KBM-7 (cell line): ENCODE measurements at regions not wholly inside any gene's neighbourhood (a gene's known extent, or its start where the extent isn't known, plus 50 kb on each side); places are given as distances from the start of the nearest gene placed in this dataset.

Experiments
- DNase-seq: peaks from one replicate; pipeline ENCODE4 v3.0.0-alpha.2; 2015
- in situ Hi-C: fragments of 300-500 bp; cut with MboI; formaldehyde crosslinking; loops from 2 replicates; pipeline ENCODE4 v1.14.3; 2020; ENCODE audit warnings: low sequenced_read_pairs, low pct_unique_long_range_greater_than_20kb, mixed read lengths

DNA sequence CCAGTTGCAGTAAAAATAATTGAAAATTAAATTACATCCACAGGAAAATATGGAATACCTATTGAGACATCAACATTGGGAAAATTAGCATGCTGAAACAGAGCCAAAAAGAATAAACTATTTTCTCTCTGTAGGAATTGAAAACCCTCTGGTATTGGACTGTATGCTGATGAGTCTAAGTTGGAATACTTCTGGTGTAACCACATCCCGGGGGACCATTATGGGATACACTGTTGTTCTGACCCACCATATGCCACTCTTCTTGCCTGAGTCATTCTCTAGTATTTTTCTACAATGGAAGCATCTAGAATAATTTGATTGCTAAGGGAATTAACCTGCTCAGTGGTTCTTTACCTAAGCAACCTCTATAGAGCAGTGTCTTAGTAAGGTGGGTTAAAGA, 640.7 kb upstream of the AGA start:
- in situ Hi-C loops = no loop called here
- no peak for DNase-seq

DNA sequence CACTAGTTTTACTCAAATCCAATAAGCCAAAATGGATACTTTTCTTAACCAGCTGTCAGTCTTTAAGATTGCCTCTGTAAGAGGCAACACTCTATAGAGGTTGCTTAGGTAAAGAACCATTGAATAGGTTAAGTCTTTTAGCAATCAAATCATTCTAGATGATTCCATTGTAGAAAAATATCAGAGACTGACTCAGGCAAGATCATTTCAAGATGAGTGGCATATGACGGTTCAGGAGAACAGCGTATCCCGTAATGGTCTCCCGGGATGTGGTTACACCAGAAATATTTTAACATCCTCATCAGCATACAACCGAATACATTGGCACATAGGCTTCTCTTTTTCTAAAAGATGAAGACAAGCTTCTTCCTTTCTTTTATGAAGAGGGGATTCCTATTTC, 641.7 kb upstream of the AGA start:
- in situ Hi-C loops = no loop called here
- DNase-seq = no peak

DNA sequence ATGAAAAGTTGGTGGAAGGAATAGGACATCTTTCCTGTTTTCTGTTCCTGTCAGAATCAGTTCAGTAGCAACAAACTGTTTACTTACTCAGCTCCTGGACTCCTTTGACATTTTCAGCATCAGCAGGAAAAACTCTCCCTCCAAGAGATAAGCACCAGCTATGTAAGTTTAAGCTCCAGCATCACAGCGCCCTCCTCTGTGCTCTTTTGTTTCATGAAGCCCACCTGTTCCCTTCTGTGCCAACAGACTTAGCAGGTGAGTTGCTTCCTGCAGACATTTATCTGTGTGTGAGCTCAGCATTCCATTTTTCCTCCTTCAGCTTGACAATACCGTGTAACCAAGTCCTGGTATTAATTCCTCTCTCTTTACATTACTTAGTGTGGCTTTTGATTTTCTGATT, 644.1 kb upstream of the AGA start:
- in situ Hi-C loops = no loop called here
- DNase-seq = no peak

DNA sequence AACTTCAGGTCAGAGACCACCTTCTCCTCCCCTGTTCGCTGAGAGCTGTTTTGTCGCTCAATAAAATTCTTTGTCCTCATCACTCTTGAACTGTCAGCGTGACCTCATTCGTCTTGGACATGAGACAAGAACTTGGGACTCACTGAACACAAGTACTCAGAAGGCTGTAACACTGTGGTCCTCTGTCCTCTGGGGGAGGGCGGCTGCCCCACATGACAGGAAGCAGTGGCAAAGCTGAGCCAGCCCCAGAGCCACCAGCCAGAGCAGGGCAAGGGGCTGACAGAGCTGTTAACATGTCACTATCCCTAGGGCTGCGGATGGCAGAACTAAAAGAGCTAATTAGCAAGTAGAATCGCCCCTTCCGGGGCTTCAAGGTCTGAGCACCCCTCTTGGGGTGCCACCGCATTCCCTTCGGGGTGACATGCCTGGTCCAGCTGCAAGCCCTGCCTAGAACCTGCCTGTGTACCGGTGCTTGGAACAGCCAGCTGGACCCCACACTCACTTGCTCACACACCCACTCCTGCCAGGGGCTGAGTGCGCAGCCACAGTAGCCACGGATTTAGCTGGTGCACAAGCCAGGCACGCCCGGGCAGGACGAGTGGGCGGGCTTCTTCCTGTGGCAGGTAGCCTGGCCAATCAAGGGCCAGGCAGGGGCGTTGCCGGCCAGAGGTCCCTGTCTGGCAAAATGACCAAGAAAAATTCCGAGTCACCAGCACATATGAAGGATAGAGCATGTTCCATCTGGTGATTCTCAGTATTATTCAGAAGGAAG, 648.6 kb upstream of the AGA start:
- in situ Hi-C loops = no loop called here
- DNase-seq = no peak

DNA sequence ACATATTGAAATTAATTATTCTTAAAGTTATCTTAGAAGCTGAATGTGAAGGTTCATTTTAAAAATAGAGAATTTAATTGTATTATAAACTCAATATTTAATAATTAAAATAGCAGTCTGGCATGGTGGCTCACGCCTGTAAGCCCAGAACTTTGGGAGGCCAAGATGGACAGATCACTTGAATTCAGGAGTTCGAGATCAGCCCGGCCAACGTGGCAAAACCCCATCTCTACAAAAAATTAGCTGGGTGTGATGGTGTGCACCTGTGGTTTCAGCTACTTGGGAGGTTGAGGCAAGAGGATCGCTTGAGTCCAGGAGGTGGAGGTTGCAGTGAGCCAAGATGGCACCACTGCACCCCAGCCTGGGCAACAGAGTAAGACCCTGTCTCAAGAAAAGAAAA, 659.9 kb upstream of the AGA start:
- in situ Hi-C loops = no loop called here
- no peak for DNase-seq

DNA sequence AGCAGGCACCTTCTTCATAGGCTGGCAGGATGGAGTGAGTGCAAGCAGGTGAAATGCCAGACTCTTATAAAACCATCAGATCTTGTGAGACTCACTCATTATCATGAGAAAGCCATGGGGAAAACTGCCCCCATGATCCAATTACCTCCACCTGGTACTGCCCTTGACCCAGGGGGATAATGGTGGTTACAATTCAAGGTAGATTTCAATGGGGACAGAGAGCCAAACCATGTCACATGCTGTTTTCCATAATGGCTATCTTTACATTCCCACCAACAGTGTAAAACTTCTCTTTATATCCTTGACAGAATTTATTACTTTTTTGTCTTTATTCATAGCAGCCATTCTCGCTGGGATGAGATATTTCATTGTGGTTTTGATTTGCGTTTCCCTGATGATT, 663.0 kb upstream of the AGA start:
- in situ Hi-C loops = no loop called here
- DNase-seq = no peak

DNA sequence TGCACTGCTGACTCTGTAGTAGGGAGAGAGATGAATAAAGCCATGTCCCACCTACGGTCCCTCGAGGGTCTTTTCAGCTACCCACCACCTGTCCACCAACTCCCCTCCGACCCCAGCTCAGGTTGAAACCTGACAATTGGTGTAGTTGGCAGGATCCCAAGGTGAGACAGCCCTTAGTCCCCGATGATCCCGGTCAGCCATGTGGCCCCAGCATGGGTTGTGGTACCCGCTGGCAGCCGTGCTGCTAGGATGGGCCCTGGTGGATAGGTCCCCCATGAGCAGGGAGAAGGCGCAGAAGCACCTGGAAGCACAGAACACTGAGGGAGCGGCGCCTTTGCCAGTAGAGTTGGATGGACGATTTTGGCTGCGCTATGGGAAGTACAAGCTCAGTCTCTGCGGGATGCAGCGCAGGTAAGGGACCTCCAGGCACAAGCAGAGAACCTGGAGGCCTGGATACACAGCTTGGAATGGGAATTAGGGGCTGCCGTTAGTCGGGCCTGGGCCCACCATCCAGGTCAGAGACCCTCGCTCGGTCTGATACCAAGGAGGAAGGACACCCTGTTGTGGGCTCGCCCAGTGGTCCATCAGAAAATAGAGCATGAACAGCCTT, 694.6 kb upstream of the AGA start:
- no peak for DNase-seq
- in situ Hi-C loops = no loop called here

DNA sequence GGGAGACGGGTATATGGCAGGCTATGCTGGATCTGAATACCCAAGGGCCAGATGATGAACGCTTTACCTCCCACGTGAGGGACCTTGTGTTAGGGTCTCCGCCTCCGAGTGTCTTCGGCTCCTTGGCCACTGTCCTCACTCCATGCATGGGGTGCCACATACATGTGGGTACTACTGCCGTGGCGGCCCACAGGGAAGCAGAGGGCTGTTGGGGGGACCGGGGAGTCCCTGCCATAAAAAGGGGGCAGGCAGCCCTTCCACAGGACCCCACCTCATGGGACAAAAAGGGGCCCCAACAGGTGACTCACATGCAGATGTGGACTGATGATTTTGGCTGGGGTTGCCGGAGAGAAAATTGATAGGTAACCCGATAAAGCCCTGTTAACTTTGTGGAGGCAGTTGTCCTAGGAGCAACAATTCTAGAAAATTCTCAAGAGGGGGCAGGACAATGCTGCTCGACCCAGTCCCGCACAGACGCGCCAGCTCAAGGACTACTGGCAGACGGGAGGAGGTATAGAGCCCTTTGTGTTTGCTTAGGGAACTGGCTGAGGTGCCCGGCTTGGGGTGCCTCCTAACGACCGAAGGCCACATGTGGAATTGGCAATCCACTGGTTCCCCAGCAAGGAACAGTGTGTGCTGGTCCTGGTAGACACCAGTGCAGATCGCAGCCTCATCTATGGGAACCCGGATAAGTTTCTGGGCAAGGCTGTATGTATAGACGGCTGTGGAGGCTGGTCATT, 695.7 kb upstream of the AGA start:
- no peak for DNase-seq
- in situ Hi-C loops = no loop called here

DNA sequence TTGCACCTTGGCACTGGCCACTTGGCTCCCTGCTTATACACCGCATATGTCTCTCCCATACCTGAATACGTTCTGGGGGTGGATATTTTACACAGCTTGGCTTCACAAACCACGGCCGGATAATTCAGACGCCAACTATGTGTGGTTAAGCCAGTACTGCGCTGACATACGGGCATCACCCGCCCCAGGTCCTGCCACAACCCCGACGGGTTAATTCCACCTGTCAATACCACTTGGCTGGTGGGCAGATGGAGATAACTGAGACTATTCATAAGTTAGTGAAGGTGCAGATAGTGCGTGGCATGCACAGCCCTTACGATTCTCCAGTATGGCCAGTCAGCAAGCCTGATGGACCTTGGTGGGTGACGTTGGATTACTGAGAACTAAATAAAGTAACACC, 696.3 kb upstream of the AGA start:
- in situ Hi-C loops = no loop called here

DNA sequence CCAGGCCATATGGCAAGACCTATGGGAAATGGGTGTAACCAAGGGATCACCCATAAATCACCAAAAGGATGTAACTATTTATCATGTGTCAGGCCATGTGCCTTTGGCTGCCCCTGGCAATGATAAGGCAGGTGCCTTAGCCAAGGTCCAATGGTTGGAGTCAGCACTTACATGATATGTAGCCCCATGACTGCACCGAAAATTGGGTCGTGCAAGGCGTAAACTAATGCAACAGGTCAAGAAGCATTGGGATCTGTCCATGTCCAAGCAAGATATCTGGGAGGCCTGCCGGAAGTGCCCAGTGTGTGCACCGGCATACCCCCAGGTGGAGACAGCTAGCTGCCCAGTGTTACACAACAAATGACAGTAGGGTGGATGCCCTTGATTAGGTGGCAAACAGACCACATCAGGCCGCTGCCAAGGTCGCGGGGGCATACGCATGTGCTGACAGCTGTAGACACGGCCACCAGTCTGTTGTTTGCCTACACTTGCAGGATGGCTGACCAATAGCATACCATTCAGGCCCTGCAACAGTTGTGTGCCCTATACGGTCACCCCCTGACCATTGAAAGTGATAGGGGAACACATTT, 698.2 kb upstream of the AGA start:
- DNase-seq = no peak
- in situ Hi-C loops = no loop called here

More for the DNA sequence above, 696.3 kb upstream of the AGA start:
- no peak for DNase-seq

DNA sequence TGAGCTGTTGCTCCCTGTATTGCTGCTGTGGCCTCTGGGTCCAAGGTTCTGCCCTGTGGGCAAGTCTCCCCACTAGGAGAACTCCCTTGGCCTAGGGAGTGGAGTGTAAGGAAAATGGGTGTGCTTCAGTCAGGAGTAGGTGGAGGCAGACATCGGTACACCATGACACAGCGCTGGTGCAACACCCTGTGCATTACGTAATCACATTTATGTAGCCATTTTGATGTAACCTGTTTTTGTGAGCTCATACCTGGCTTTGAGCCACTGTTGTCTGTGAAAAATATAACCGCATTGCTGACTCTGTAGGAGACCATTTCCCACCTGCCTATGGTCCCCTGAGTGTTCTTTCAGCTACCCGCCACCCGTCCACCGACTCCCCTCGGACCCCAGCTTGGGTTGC, 700.5 kb upstream of the AGA start:
- in situ Hi-C loops = no loop called here
- DNase-seq = no peak

DNA sequence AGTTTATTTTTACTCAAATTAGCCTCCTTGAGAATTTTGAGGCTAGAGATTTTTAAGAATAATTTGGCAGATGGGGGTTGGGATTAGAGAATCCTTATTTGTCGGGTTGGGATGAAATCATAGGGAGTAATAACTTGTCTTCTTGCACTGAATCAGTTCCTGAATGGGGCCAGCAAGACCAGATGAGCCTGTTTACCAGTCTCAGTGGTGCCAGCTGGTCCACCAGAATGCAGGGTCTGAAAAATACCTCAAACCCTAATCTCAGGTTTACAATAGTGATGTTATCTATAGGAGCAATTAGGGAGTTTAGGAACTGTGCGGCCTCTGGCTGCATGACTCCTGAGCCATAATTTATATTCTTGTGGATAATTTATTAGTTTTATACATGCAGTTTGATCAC, 705.9 kb upstream of the AGA start:
- in situ Hi-C loops = no loop called here
- no peak for DNase-seq

DNA sequence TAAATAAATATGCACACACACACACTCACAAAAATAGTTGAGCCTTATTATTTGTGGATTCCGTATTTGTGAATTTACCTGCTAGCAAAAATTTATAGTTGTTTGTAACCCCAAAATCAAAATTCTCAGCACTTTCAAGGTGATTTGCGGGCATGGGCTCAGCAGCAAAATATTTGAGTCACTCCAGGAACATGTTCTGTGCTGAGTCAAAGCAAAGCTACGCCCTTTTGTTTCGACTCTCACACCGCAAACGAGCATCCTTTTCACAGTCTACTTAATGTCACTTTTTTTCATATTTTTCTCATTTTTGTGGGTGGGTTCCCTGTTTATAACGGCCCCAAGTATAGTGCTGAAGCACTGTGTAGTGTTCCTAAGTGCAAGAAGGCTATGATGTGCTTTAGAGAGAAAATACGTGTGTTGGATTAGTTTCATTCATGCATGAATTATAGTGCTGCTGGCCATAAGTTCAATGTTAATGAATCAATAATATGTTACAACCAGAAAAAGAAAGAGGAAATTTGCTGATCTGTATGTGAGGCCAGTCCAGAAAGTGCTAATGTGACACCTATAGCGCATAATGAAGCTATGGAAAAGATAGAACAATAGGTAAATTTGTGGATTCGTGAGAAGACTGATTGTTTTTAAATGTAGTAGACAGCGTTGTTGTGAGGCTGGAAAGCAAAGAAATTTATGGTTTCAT, 723.2 kb upstream of the AGA start:
- DNase-seq = no peak
- in situ Hi-C loops = no loop called here

DNA sequence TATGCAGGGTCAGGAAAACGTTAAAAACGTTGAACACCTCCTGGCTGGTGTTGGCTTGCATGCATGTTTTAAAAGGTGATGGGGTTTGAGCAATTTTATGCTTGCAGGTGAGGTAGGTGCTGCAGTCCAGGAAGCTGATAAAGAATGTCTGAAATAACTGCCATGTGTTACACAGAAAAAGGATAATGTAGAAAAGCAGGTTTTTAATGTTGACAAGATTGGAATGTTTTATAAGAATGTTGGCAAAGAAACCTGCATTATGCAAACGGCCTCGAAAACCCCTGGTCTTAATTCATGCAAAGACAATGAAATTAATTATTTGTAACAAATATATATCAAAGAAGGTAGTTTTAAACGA, 723.7 kb upstream of the AGA start:
- no peak for DNase-seq
- in situ Hi-C loops = no loop called here

DNA sequence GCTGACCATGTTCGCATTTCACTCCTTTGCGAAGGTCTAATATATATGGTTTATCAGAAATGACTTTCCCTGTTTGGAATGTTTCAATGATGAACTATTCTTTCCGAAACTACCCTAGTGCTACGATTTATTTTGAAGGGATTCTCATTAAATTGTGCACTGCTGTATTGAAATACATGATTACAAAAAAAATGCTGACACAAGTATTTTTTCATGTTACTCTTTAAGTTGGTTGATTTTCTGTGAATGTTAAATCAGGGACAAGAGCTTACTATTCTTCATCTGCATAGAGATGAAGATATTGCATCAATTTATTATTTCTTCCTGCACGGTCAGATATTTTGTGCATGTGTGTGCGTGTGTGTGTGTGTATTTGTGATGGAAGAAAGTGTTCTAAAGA, 731.5 kb upstream of the AGA start:
- in situ Hi-C loops = no loop called here
- no peak for DNase-seq

DNA sequence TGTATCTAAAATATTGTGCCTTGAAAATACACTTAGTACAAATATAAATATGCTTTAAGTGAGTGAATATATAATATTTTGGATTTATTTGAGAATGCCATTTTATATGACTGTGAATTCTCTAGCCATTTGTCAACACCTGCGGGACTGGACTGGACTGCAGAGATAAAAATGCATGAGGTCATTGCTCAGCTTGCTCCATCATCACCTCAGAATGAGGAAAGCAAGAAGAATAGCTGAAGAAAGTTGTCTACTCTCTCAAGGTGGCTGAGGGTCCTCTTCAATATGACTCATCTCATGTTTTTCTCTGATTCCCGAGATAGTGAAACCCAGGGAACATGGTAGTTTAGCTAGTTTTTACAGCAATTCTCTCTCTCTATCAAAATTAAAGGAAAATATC, 732.5 kb upstream of the AGA start:
- in situ Hi-C loops = no loop called here
- no peak for DNase-seq

DNA sequence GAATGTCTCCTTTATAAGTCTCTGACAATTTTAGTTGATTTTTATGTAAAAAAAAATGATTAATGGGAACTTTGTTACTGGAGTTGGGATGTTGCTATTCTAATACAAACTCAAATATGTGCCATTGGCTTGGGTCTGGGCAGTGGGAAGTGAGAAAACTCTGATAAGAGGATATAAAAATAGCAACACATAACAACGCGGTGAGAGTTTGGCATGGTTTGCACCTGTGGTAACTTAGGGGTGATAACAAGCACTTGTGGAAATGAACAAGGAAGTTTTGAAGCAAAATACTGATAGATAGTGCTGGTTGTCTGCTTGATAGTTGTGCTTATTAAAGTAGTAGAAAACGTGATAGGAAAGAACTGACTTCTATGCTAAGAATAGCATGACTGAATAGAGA, 743.3 kb upstream of the AGA start:
- in situ Hi-C loops = no loop called here

DNA sequence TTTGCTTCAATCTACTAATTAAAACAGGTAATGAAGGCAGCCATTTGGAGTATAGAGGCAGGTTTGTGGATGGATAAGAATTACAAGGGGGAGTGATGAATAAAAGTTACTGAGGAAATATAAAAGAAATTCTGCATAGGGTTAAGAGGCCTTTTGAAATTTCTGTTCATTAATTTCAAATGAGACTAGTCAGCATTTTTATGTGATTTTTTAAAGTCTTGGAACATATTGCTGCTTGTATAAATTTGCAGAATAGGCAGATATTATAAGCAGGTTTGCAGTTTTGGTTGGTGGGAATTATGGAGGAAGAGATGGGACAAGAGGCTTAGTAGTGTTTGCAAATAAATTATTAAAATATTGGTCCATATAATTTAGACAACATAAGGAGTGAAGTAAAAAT, 750.4 kb upstream of the AGA start:
- no peak for DNase-seq
- in situ Hi-C loops = no loop called here

More for the DNA sequence above, 743.3 kb upstream of the AGA start:
- no peak for DNase-seq

DNA sequence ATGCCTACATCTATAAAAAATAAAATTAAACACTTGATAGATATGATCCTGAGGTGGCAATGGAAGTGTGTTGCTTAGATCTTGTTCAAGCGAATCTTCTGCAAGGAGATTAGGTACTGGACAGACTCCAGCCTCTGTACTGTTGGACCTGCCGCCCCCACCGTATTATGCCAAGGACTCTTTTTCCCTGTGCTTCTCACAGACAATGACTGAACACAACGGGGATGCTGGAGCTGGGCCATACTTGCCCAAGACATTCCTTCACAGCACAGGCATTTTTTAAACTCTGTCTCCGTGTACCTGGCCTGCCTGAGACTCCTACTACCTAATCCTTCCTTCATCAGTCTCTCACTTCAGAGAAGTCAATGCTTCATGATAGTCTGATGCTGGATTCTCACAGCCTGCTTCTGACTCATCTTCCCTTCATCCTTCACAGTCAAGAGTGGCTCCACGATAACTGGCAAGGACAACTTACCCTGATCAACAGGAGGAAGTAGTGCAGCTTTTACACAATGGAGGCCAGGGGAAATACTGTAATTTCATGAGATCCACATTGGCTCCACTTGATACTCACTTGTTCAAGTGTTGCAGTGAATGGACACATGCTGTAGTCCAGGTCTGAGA, 754.6 kb upstream of the AGA start:
- DNase-seq = no peak
- in situ Hi-C loops = no loop called here
